ENCODE measurements at regions not wholly inside any gene's neighbourhood (a gene's known extent, or its start where the extent isn't known, plus 50 kb on each side); places are given as distances from the start of the nearest gene placed in this dataset. TPM values are rescaled to one million over a fixed set of nuclear protein-coding genes. Genes with fewer than 3 reads are reported as not detected.

GRCh38 chr3:178474526-178474925, 61.7 kb upstream of the KCNMB2 start:
- no peak overlapping the region for H3K9ac ChIP-seq (ENCODE audit: low read depth, low read length)
- H3K4me1 ChIP-seq (ENCODE audit: control insufficient read depth, insufficient read depth, low read length): no peaks in the 10 kb centered on the region

GRCh38 chr3:178475062-178475461, 61.2 kb upstream of the KCNMB2 start:
- Histone ChIP-seq H3K4me1 (ENCODE audit: control insufficient read depth, insufficient read depth, low read length) (no peaks in the 10 kb centered on the region), H3K4me2 (ENCODE audit: low read length) (no peak overlapping the region), H3K4me3 (ENCODE audit: low read length) (no peak overlapping the region), H3K9ac (ENCODE audit: low read depth, low read length) (no peak overlapping the region), H3K27me3 (ENCODE audit: control insufficient read depth, insufficient read depth, low read length) (no peaks in the 10 kb centered on the region), H3K9me3 (replicated peaks; ENCODE audit: low read length) (no peaks in the 10 kb centered on the region), H3K36me3 (ENCODE audit: insufficient read depth, low read length) (no peaks in the 10 kb centered on the region)

More at GRCh38 chr3:178474526-178474925, 61.7 kb upstream of the KCNMB2 start:
- Histone ChIP-seq H3K4me2 (ENCODE audit: low read length) (no peak overlapping the region), H3K36me3 (ENCODE audit: insufficient read depth, low read length) (no peaks in the 10 kb centered on the region), H3K9me3 (replicated peaks; ENCODE audit: low read length) (no peaks in the 10 kb centered on the region), H3K27me3 (ENCODE audit: control insufficient read depth, insufficient read depth, low read length) (no peaks in the 10 kb centered on the region), H3K4me3 (ENCODE audit: low read length) (no peak overlapping the region)

GRCh38 chr3:178476886-178477285, 59.4 kb upstream of the KCNMB2 start:
- no peaks in the 10 kb centered on the region for H3K9me3 ChIP-seq (replicated peaks; ENCODE audit: low read length)
- no peak overlapping the region for H3K4me3 ChIP-seq (ENCODE audit: low read length)
- H3K27me3 ChIP-seq (ENCODE audit: control insufficient read depth, insufficient read depth, low read length): no peaks in the 10 kb centered on the region
- H3K36me3 ChIP-seq (ENCODE audit: insufficient read depth, low read length): no peaks in the 10 kb centered on the region
- H3K9ac ChIP-seq (ENCODE audit: low read depth, low read length): no peak overlapping the region
- H3K4me1 ChIP-seq (ENCODE audit: control insufficient read depth, insufficient read depth, low read length): no peaks in the 10 kb centered on the region
- no peak overlapping the region for H3K4me2 ChIP-seq (ENCODE audit: low read length)

- no peaks in the 10 kb centered on the region for H3K9me3 ChIP-seq (replicated peaks; ENCODE audit: low read length)
- no peaks in the 10 kb centered on the region for H3K27me3 ChIP-seq (ENCODE audit: control insufficient read depth, insufficient read depth, low read length)
- H3K4me3 ChIP-seq (ENCODE audit: low read length): no peak overlapping the region
- H3K4me1 ChIP-seq (ENCODE audit: control insufficient read depth, insufficient read depth, low read length): no peaks in the 10 kb centered on the region
- H3K36me3 ChIP-seq (ENCODE audit: insufficient read depth, low read length): no peaks in the 10 kb centered on the region
- H3K4me2 ChIP-seq (ENCODE audit: low read length): no peak overlapping the region
- no peak overlapping the region for H3K9ac ChIP-seq (ENCODE audit: low read depth, low read length)
These were observed 56.8 kb upstream of the KCNMB2 start for GRCh38 chr3:178479446-178479845.

- Histone ChIP-seq H3K4me3 (ENCODE audit: low read length) (no peak overlapping the region), H3K4me2 (ENCODE audit: low read length) (no peak overlapping the region), H3K27me3 (ENCODE audit: control insufficient read depth, insufficient read depth, low read length) (no peaks in the 10 kb centered on the region), H3K9ac (ENCODE audit: low read depth, low read length) (no peak overlapping the region), H3K36me3 (ENCODE audit: insufficient read depth, low read length) (no peaks in the 10 kb centered on the region), H3K9me3 (replicated peaks; ENCODE audit: low read length) (no peaks in the 10 kb centered on the region), H3K4me1 (ENCODE audit: control insufficient read depth, insufficient read depth, low read length) (no peaks in the 10 kb centered on the region)
These were observed 56.4 kb upstream of the KCNMB2 start for GRCh38 chr3:178479860-178480259.

GRCh38 chr3:178480274-178480673, 56.0 kb upstream of the KCNMB2 start:
- Histone ChIP-seq H3K36me3 (ENCODE audit: insufficient read depth, low read length) (no peaks in the 10 kb centered on the region), H3K4me2 (ENCODE audit: low read length) (no peak overlapping the region), H3K27me3 (ENCODE audit: control insufficient read depth, insufficient read depth, low read length) (no peaks in the 10 kb centered on the region), H3K4me3 (ENCODE audit: low read length) (no peak overlapping the region), H3K4me1 (ENCODE audit: control insufficient read depth, insufficient read depth, low read length) (no peaks in the 10 kb centered on the region), H3K9ac (ENCODE audit: low read depth, low read length) (no peak overlapping the region), H3K9me3 (replicated peaks; ENCODE audit: low read length) (no peaks in the 10 kb centered on the region)

- Histone ChIP-seq H3K9ac (ENCODE audit: low read depth, low read length) (no peak overlapping the region), H3K36me3 (ENCODE audit: insufficient read depth, low read length) (no peaks in the 10 kb centered on the region), H3K27me3 (ENCODE audit: control insufficient read depth, insufficient read depth, low read length) (no peaks in the 10 kb centered on the region), H3K4me2 (ENCODE audit: low read length) (no peak overlapping the region), H3K4me1 (ENCODE audit: control insufficient read depth, insufficient read depth, low read length) (peaks cover 4% of the 10 kb centered on the region), H3K9me3 (replicated peaks; ENCODE audit: low read length) (no peaks in the 10 kb centered on the region), H3K4me3 (ENCODE audit: low read length) (no peak overlapping the region)
These were observed 55.4 kb upstream of the KCNMB2 start for GRCh38 chr3:178480795-178481194.

GRCh38 chr3:178482981-178483380, 53.3 kb upstream of the KCNMB2 start:
- no peak overlapping the region for H3K4me2 ChIP-seq (ENCODE audit: low read length)
- no peak overlapping the region for H3K9ac ChIP-seq (ENCODE audit: low read depth, low read length)
- H3K9me3 ChIP-seq (replicated peaks; ENCODE audit: low read length): no peaks in the 10 kb centered on the region
- H3K36me3 ChIP-seq (ENCODE audit: insufficient read depth, low read length): no peaks in the 10 kb centered on the region
- H3K27me3 ChIP-seq (ENCODE audit: control insufficient read depth, insufficient read depth, low read length): no peaks in the 10 kb centered on the region
- H3K4me1 ChIP-seq (ENCODE audit: control insufficient read depth, insufficient read depth, low read length): peaks cover 7% of the 10 kb centered on the region
- no peak overlapping the region for H3K4me3 ChIP-seq (ENCODE audit: low read length)

- peaks cover 7% of the 10 kb centered on the region for H3K4me1 ChIP-seq (ENCODE audit: control insufficient read depth, insufficient read depth, low read length)
- H3K4me3 ChIP-seq (ENCODE audit: low read length): no peak overlapping the region
- H3K27me3 ChIP-seq (ENCODE audit: control insufficient read depth, insufficient read depth, low read length): no peaks in the 10 kb centered on the region
- no peaks in the 10 kb centered on the region for H3K36me3 ChIP-seq (ENCODE audit: insufficient read depth, low read length)
- H3K9me3 ChIP-seq (replicated peaks; ENCODE audit: low read length): no peaks in the 10 kb centered on the region
- no peak overlapping the region for H3K9ac ChIP-seq (ENCODE audit: low read depth, low read length)
- H3K4me2 ChIP-seq (ENCODE audit: low read length): no peak overlapping the region
These were observed 52.5 kb upstream of the KCNMB2 start for GRCh38 chr3:178483704-178484103.

GRCh38 chr3:178485756-178486155, 50.5 kb upstream of the KCNMB2 start:
- Histone ChIP-seq H3K4me3 (ENCODE audit: low read length) (no peak overlapping the region), H3K4me2 (ENCODE audit: low read length) (peak overlapping the region; percentile 36), H3K27me3 (ENCODE audit: control insufficient read depth, insufficient read depth, low read length) (no peaks in the 10 kb centered on the region), H3K36me3 (ENCODE audit: insufficient read depth, low read length) (no peaks in the 10 kb centered on the region), H3K9me3 (replicated peaks; ENCODE audit: low read length) (no peaks in the 10 kb centered on the region), H3K9ac (ENCODE audit: low read depth, low read length) (no peak overlapping the region), H3K4me1 (ENCODE audit: control insufficient read depth, insufficient read depth, low read length) (peaks cover 7% of the 10 kb centered on the region)

Small RNAs in the stretch of these regions (small RNA-seq; reads per million reads assigned to genes)
- gene RF00425: not detected
- gene RN7SKP52: not detected
- gene RNA5SP148: not detected
- not detected for gene RNU6-1120P
